BLaER1 (cell line): ENCODE measurements at regions not wholly inside any gene's neighbourhood (a gene's known extent, or its start where the extent isn't known, plus 50 kb on each side); places are given as distances from the start of the nearest gene placed in this dataset.

ENCODE experiments used
- H3K27ac ChIP-seq: shearing (Covaris generic); formaldehyde crosslinking; 2 replicates; pipeline ENCODE4 v1.8.1; 2022
- H3K27me3 ChIP-seq: shearing (Covaris generic); formaldehyde crosslinking; 2 replicates; pipeline ENCODE4 v1.8.1; 2022
- H3K36me3 ChIP-seq: shearing (Covaris generic); formaldehyde crosslinking; 2 replicates; pipeline ENCODE4 v1.8.1; 2022
- H3K4me1 ChIP-seq: shearing (Covaris generic); formaldehyde crosslinking; 2 replicates; pipeline ENCODE4 v1.8.1; 2022
- H3K4me2 ChIP-seq: shearing (Covaris generic); formaldehyde crosslinking; 2 replicates; pipeline ENCODE4 v1.8.1; 2022
- H3K4me3 ChIP-seq: shearing (Covaris generic); formaldehyde crosslinking; 2 replicates; pipeline ENCODE4 v1.8.1; 2022
- H3K9ac ChIP-seq: shearing (Covaris generic); formaldehyde crosslinking; 2 replicates; pipeline ENCODE4 v1.8.1; 2022
- H3K9me3 ChIP-seq: shearing (Covaris generic); formaldehyde crosslinking; 2 replicates; pipeline ENCODE4 v1.8.1; 2022
- H4K20me1 ChIP-seq: shearing (Covaris generic); formaldehyde crosslinking; 2 replicates; pipeline ENCODE4 v1.8.1; 2022
- Cebpa-rat ChIP-seq: shearing (Covaris generic); IDR thresholded peaks from 2 replicates; pipeline ENCODE4 v1.8.1; 2022

DNA sequence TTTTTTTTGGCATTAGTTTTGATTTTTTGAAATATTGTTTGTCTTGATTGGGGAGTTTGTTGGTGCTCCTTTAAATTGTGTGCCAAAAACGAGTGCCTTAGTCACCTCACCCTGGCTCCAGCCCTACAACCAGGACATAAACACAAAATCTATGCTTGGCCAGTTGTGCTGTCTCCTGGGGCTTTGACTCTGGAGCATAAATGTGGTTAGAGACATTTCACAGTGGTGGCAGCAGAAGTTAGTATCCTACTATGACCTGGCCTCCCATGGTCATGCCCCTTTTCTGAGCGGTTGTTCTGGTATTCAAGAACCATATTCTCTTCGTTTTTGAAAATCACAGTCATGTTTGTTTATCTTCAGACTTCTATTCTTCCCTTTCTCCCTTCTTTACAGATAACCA is 70.7 kb upstream of the PSMA6 start:
- Histone ChIP-seq H3K4me1 (peaks cover 11% of the 10 kb centered on the region), H3K36me3 (peaks cover 17% of the 10 kb centered on the region), H3K9me3 (no peaks in the 10 kb centered on the region), H3K4me3 (no peak overlapping the region), H3K9ac (no peak overlapping the region), H3K4me2 (0 out of 2 replicates have a peak overlapping the region, but pooled peaks have one; percentile 13), H4K20me1 (no peaks in the 10 kb centered on the region), H3K27me3 (no peaks in the 10 kb centered on the region), H3K27ac (no peak overlapping the region)
- TF ChIP-seq Cebpa-rat, result no peak

DNA sequence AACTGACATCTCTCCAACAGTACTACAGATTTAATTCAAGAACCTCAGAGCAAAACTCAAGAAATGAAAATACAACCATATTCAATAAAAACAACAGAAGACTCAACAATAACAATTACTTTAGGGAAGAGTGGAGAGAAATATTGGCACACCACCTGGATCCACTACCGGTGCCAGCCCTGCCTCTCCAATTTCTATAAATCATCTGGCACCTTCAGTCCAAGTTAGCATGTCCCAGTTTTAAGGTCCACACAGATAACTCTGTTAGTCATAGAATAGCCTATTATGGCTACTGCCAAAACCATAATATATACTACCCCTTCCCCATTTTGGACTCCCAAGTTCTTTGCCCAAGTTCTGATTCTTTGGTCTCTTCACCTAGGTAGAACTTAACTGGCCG is 69.9 kb upstream of the PSMA6 start:
- H3K4me3 ChIP-seq, result no peak overlapping the region
- H3K4me2 ChIP-seq, result no peak overlapping the region
- H3K27ac ChIP-seq, result no peak overlapping the region
- H3K9ac ChIP-seq, result no peak overlapping the region
- H3K4me1 ChIP-seq, result peaks cover 11% of the 10 kb centered on the region
- TF ChIP-seq Cebpa-rat, result no peak
- H3K36me3 ChIP-seq, result peaks cover 17% of the 10 kb centered on the region
- H4K20me1 ChIP-seq, result no peaks in the 10 kb centered on the region
- H3K9me3 ChIP-seq, result no peaks in the 10 kb centered on the region
- H3K27me3 ChIP-seq, result no peaks in the 10 kb centered on the region

DNA sequence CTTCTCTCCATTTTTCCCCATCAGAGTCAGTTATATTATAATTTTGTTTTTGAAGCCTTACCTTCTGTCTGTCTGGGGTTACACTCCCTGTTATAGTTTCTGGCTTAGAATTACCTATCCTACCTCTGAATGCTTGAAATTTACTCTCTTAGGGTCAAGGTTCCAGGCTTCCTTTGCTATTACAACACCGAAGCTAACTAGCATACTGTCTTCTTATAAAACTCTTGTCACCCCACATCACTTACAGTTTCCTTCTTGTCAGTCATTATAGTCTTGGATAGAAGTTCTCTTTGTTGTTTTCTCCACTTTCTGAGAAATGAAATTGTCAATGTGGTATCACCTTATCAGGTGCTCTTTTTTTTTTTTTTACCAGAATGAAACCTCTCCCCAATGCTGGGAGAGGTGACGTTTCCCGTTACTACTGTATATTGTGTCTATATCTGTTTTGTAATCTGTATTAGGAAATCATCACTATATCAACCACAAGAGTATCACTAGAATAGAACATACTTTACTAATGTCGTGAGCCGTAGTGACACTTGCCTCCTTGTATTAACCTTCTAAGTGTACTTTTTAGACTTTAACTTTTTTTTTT is 69.2 kb upstream of the PSMA6 start:
- Histone ChIP-seq H3K27ac (no peak overlapping the region), H3K9ac (no peak overlapping the region), H3K9me3 (no peaks in the 10 kb centered on the region), H4K20me1 (no peaks in the 10 kb centered on the region), H3K4me2 (no peak overlapping the region), H3K27me3 (no peaks in the 10 kb centered on the region), H3K36me3 (peaks cover 17% of the 10 kb centered on the region), H3K4me1 (peaks cover 11% of the 10 kb centered on the region), H3K4me3 (no peak overlapping the region)
- no peak for TF ChIP-seq Cebpa-rat

- no peaks in the 10 kb centered on the region for H3K27me3 ChIP-seq
- H3K9me3 ChIP-seq, result no peaks in the 10 kb centered on the region
- H4K20me1 ChIP-seq, result no peaks in the 10 kb centered on the region
- H3K4me2 ChIP-seq, result no peak overlapping the region
- H3K36me3 ChIP-seq, result peaks cover 12% of the 10 kb centered on the region
- H3K9ac ChIP-seq, result no peak overlapping the region
- H3K27ac ChIP-seq, result no peak overlapping the region
- no peak overlapping the region for H3K4me3 ChIP-seq
- H3K4me1 ChIP-seq, result peaks cover 11% of the 10 kb centered on the region
- TF ChIP-seq Cebpa-rat, result no peak
Measured at GRCh38 chr14:35223927-35224326, 68.3 kb upstream of the PSMA6 start.

- no peak for TF ChIP-seq Cebpa-rat
- H4K20me1 ChIP-seq, result no peaks in the 10 kb centered on the region
- H3K4me2 ChIP-seq, result no peak overlapping the region
- no peak overlapping the region for H3K9ac ChIP-seq
- H3K4me3 ChIP-seq, result no peak overlapping the region
- no peaks in the 10 kb centered on the region for H3K9me3 ChIP-seq
- H3K27ac ChIP-seq, result no peak overlapping the region
- 0 out of 2 replicates have a peak, but pooled peaks cover 5% of the 10 kb centered on the region for H3K36me3 ChIP-seq
- peaks cover 11% of the 10 kb centered on the region for H3K4me1 ChIP-seq
- H3K27me3 ChIP-seq, result no peaks in the 10 kb centered on the region
Measured at GRCh38 chr14:35224615-35225014, 67.6 kb upstream of the PSMA6 start.

GRCh38 chr14:35229084-35229791 is 62.9 kb upstream of the PSMA6 start:
- H3K4me2 ChIP-seq, result no peak overlapping the region
- no peak overlapping the region for H3K9ac ChIP-seq
- no peak for TF ChIP-seq Cebpa-rat
- no peaks in the 10 kb centered on the region for H3K27me3 ChIP-seq
- H3K4me3 ChIP-seq, result no peak overlapping the region
- no peaks in the 10 kb centered on the region for H3K36me3 ChIP-seq
- H4K20me1 ChIP-seq, result no peaks in the 10 kb centered on the region
- H3K4me1 ChIP-seq, result peaks cover 18% of the 10 kb centered on the region
- H3K27ac ChIP-seq, result no peak overlapping the region
- H3K9me3 ChIP-seq, result no peaks in the 10 kb centered on the region

GRCh38 chr14:35229792-35230089 is 62.4 kb upstream of the PSMA6 start:
- H3K27ac ChIP-seq, result no peak overlapping the region; the same call in 1 of the 2 replicates
- no peak overlapping the region for H3K9ac ChIP-seq
- H3K36me3 ChIP-seq, result no peaks in the 10 kb centered on the region
- 0 out of 2 replicates have a peak overlapping the region, but pooled peaks have one; percentile 21 for H3K4me2 ChIP-seq
- TF ChIP-seq Cebpa-rat, result peak; percentile 43; the same call in 1 of the 2 replicates
- no peak overlapping the region for H3K4me3 ChIP-seq
- H4K20me1 ChIP-seq, result no peaks in the 10 kb centered on the region
- H3K4me1 ChIP-seq, result peaks cover 18% of the 10 kb centered on the region
- H3K27me3 ChIP-seq, result no peaks in the 10 kb centered on the region
- no peaks in the 10 kb centered on the region for H3K9me3 ChIP-seq

GRCh38 chr14:35231207-35231760 is 60.9 kb upstream of the PSMA6 start:
- Histone ChIP-seq H3K4me3 (no peak overlapping the region), H3K9me3 (no peaks in the 10 kb centered on the region), H3K4me1 (peaks cover 18% of the 10 kb centered on the region), H4K20me1 (no peaks in the 10 kb centered on the region), H3K36me3 (0 out of 2 replicates have a peak, but pooled peaks cover 9% of the 10 kb centered on the region), H3K9ac (no peak overlapping the region), H3K27ac (no peak overlapping the region), H3K27me3 (no peaks in the 10 kb centered on the region), H3K4me2 (peak overlapping the region; percentile 21; the same call in 1 of the 2 replicates)
- no peak for TF ChIP-seq Cebpa-rat

DNA sequence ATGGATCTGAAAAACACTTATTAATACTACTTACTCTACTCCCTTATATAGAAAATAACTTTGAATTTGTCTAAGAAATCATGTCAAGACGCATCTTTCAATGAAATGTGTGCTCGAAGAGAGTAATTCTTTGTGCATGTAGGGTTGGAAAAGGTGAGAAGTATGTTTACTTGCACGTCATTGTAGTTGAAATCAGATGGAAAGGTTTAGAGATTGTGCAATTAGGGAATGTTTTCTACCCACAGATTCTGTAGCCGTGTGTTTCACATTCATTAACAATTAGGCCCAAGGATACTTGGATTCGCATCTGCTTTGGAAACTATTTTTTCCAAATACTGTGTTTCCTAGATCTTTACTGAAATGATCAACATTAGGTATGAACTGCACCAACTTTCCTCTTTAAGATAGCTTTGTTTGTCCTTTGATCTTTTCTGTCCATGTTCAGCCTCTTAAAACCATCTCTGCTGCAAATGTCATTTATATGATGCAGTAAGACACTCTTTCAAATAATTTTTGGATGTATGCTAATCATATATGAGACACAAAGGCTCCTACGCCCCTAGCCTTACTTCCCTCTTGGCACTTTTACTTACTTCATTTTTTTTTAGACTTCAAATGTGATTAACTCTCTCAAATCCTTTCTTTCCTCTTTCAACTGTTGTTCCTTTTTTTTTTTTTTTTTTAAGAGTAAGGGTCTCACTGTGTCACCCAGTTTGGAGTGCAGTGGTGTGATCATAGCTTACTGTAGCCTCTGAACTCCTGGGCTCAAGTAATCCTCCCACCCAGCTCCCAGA is 58.0 kb upstream of the PSMA6 start:
- H3K9me3 ChIP-seq, result no peaks in the 10 kb centered on the region
- no peak overlapping the region for H3K4me3 ChIP-seq
- no peak overlapping the region for H3K4me2 ChIP-seq
- H3K36me3 ChIP-seq, result peaks cover 12% of the 10 kb centered on the region; the same call in 1 of the 2 replicates
- no peaks in the 10 kb centered on the region for H4K20me1 ChIP-seq
- no peak for TF ChIP-seq Cebpa-rat
- H3K4me1 ChIP-seq, result peaks cover 18% of the 10 kb centered on the region
- H3K9ac ChIP-seq, result no peak overlapping the region
- no peak overlapping the region for H3K27ac ChIP-seq
- no peaks in the 10 kb centered on the region for H3K27me3 ChIP-seq

DNA sequence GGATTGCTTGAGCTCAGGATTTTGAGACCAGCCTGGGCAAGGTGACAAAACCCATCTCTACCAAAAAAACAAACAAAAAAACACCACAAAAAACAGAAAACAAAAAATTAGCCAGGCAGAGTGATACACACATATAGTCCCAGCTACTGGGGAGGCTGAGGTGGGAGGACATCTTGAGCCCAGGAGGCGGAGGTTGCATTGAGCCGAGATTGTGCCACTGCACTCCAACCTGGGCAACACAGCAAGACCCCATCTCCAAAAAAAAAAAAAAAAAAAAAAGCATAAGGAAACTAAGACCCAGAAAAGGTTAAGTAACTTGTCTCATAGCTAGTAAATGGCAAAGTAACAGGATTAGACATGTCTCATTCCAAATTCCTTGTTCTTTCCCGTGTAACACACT is 56.3 kb upstream of the PSMA6 start:
- peaks cover 17% of the 10 kb centered on the region for H3K36me3 ChIP-seq
- H3K9me3 ChIP-seq, result no peaks in the 10 kb centered on the region
- TF ChIP-seq Cebpa-rat, result no peak
- H3K27ac ChIP-seq, result no peak overlapping the region
- H3K4me2 ChIP-seq, result no peak overlapping the region
- H4K20me1 ChIP-seq, result no peaks in the 10 kb centered on the region
- H3K9ac ChIP-seq, result no peak overlapping the region
- H3K27me3 ChIP-seq, result no peaks in the 10 kb centered on the region
- H3K4me3 ChIP-seq, result no peak overlapping the region
- peaks cover 7% of the 10 kb centered on the region for H3K4me1 ChIP-seq
